T-cell (primary cell): ENCODE measurements at regions not wholly inside any gene's neighbourhood (a gene's known extent, or its start where the extent isn't known, plus 50 kb on each side); places are given as distances from the start of the nearest gene placed in this dataset.
"Not testable (repeated sequence)": the region's sequence is repeated elsewhere in the genome, so short reads cannot be mapped to it uniquely, and the experiment has no call there.

Experiments
- ATAC-seq, 4 experiments: fragments of 200-7000 bp in 3 of 4; fragments of 150-1000 bp in 1 of 4; cut with Tn5 transposase; replicated peaks in 1 of 4; 1 replicate in 3 of 4; 2 replicates in 1 of 4; pipeline ENCODE4 v1.10.0; 2021; ENCODE audit warnings: moderate library complexity in 3 of 4, mild to moderate bottlenecking in 2 of 4, moderate number of reproducible peaks in 1 of 4
- CTCF ChIA-PET, 2 donors: fragments of 300-600 bp; sonication (Branson Sonifier 250); formaldehyde crosslinking; loops; one replicate each; lab custom pipeline; 2022; ENCODE audit warnings: antibody characterized with exemption in 2 of 2; lab: Charles Lee
- POLR2A ChIA-PET, 2 donors: fragments of 300-600 bp; sonication (Branson Sonifier 250); formaldehyde crosslinking; loops; one replicate each; lab custom pipeline; 2022; ENCODE audit warnings: antibody characterized with exemption in 2 of 2; lab: Charles Lee
- DNase-seq, 35 experiments: peaks; one replicate each; pipeline versions ENCODE4 v3.0.0 to v3.0.0-alpha.2; 2013 to 2023
- H3K27ac ChIP-seq: one replicate; pipeline ENCODE4 v1.5.1; 2013; ENCODE audit warnings: low read length
- H3K27me3 ChIP-seq, 2 experiments: replicated peaks in 1 of 2; 1 replicate in 1 of 2; 2 replicates in 1 of 2; pipeline versions ENCODE4 v1.6.1 to v1.7.0; 2013; ENCODE audit warnings: low read length in 1 of 2, mixed read lengths in 1 of 2; ENCODE audit not compliant: control insufficient read depth in 2 of 2, insufficient read depth in 2 of 2; ENCODE audit errors: extremely low read depth in 1 of 2
- H3K36me3 ChIP-seq, 2 donors: 1 replicate in 1 of 2; 2 replicates in 1 of 2; pipeline versions ENCODE4 v1.6.1 to v1.7.0; 2013; ENCODE audit warnings: low read length in 1 of 2; ENCODE audit not compliant: control insufficient read depth in 2 of 2, insufficient read depth in 1 of 2; ENCODE audit errors: extremely low read depth in 1 of 2
- H3K4me1 ChIP-seq, 2 experiments: 1 replicate in 1 of 2; 2 replicates in 1 of 2; pipeline versions ENCODE4 v1.6.1 to v1.7.0; 2013; ENCODE audit warnings: low read length in 2 of 2, mixed read lengths in 1 of 2; ENCODE audit not compliant: insufficient read depth in 2 of 2, control insufficient read depth in 1 of 2; ENCODE audit errors: extremely low read depth in 1 of 2
- H3K4me3 ChIP-seq, 2 donors: 1 replicate in 1 of 2; 2 replicates in 1 of 2; pipeline versions ENCODE4 v1.5.1 to v1.7.0; 2013; ENCODE audit warnings: mild to moderate bottlenecking in 2 of 2, low read length in 1 of 2, moderate library complexity in 1 of 2; ENCODE audit not compliant: control insufficient read depth in 1 of 2; ENCODE audit errors: extremely low read depth in 1 of 2
- H3K9me3 ChIP-seq: 2 replicates; pipeline ENCODE4 v1.7.0; 2013
- H3K27ac Mint-ChIP-seq, 2 donors: one replicate each; pipeline ENCODE4 v1.8.0; 2020 to 2021; ENCODE audit warnings: mild to moderate bottlenecking in 2 of 2, mixed read lengths in 2 of 2
- H3K27me3 Mint-ChIP-seq, 2 donors: one replicate each; pipeline ENCODE4 v1.8.0; 2021 to 2022; ENCODE audit warnings: mixed read lengths in 2 of 2
- H3K36me3 Mint-ChIP-seq: one replicate; pipeline ENCODE4 v1.8.0; 2021; ENCODE audit warnings: mixed read lengths
- H3K4me1 Mint-ChIP-seq, 3 donors: one replicate each; pipeline ENCODE4 v1.8.0; 2020 to 2022; ENCODE audit warnings: mixed read lengths in 3 of 3, mild to moderate bottlenecking in 1 of 3
- H3K4me3 Mint-ChIP-seq, 3 donors: one replicate each; pipeline ENCODE4 v1.8.0; 2020 to 2022; ENCODE audit warnings: mild to moderate bottlenecking in 3 of 3, mixed read lengths in 3 of 3, moderate library complexity in 3 of 3
- H3K9me3 Mint-ChIP-seq, 3 donors: one replicate each; pipeline ENCODE4 v1.8.0; 2020 to 2022; ENCODE audit warnings: mixed read lengths in 3 of 3
- WGBS: methylation state at CpG from one replicate; pipeline ENCODE4 v1.1.5; 2013; ENCODE audit warnings: missing lambda C conversion rate; ENCODE audit not compliant: insufficient coverage; 5-methylcytosine and 5-hydroxymethylcytosine counted together

- H3K27ac ChIP-seq = no peak overlapping the region
- CTCF ChIA-PET = interaction anchor here (0.5 to 1.4 kb wide), 5 partner anchors 13 to 226 kb away, joined by 3 to 5 read pairs (median 4); no protein-coding TSS in a partner anchor
- Mint-ChIP-seq H3K4me1 (no peaks in the 10 kb centered on the region), H3K4me3 (no peak overlapping the region), H3K27me3 (peaks cover 0 to 4% of the 10 kb centered on the region in 2 donors), H3K36me3 (no peaks in the 10 kb centered on the region), H3K9me3 (no peaks in the 10 kb centered on the region), H3K27ac (no peak overlapping the region)
- ATAC-seq = no peak
- POLR2A ChIA-PET = interaction anchor here in 1 of 2 donors (0.6 kb wide), 1 partner anchor 153 kb away, joined by 11 read pairs; no protein-coding TSS in a partner anchor
- H3K4me1 ChIP-seq = no peaks in the 10 kb centered on the region
- 100% methylated on average over 1 of the region's 1 CpG for WGBS
- H3K4me3 ChIP-seq = no peak overlapping the region
- no peaks in the 10 kb centered on the region for H3K9me3 ChIP-seq
- no peaks in the 10 kb centered on the region for H3K36me3 ChIP-seq
- H3K27me3 ChIP-seq = no peaks in the 10 kb centered on the region
- DNase-seq = no peak
Measured at GRCh38 chr1:67545364-67545763, 115.2 kb upstream of the SERBP1 start.

GRCh38 chr1:67551375-67551774, 121.2 kb upstream of the SERBP1 start:
- CTCF ChIA-PET = interaction anchor here in 1 of 2 donors (1.2 to 1.6 kb wide), 2 partner anchors 10 to 214 kb away, joined by 4 to 5 read pairs; no protein-coding TSS in a partner anchor
- H3K9me3 Mint-ChIP-seq = no peaks in the 10 kb centered on the region

GRCh38 chr1:67552336-67552759, 122.1 kb upstream of the SERBP1 start:
- no peaks in the 10 kb centered on the region for H3K9me3 ChIP-seq
- DNase-seq (no peak), ATAC-seq (no peak)
- H3K27me3 ChIP-seq = peaks cover 0 to 13% of the 10 kb centered on the region in 2 experiments
- Mint-ChIP-seq H3K4me1 (no peaks in the 10 kb centered on the region), H3K4me3 (no peak overlapping the region), H3K9me3 (no peaks in the 10 kb centered on the region), H3K27ac (no peak overlapping the region), H3K27me3 (peaks cover 6 to 17% of the 10 kb centered on the region in 2 donors), H3K36me3 (no peaks in the 10 kb centered on the region)
- 71% methylated on average over 1 of the region's 3 CpGs for WGBS
- ChIA-PET POLR2A (no interaction called here), CTCF (interaction anchor here in 1 of 2 donors (0.7 to 1.6 kb wide), 3 partner anchors 9 to 580 kb away, joined by 3 to 5 read pairs (median 4); no protein-coding TSS in a partner anchor)
- no peak overlapping the region for H3K4me3 ChIP-seq
- H3K4me1 ChIP-seq = no peaks in the 10 kb centered on the region
- no peak overlapping the region for H3K27ac ChIP-seq
- no peaks in the 10 kb centered on the region for H3K36me3 ChIP-seq

More at GRCh38 chr1:67551375-67551774, 121.2 kb upstream of the SERBP1 start:
- ATAC-seq = no peak
- POLR2A ChIA-PET = no interaction called here
- H3K4me1 Mint-ChIP-seq = no peaks in the 10 kb centered on the region
- no peak overlapping the region for H3K4me3 Mint-ChIP-seq
- no peak overlapping the region for H3K4me3 ChIP-seq
- no peak for DNase-seq
- H3K9me3 ChIP-seq = no peaks in the 10 kb centered on the region
- H3K27me3 Mint-ChIP-seq = peaks cover 3 to 17% of the 10 kb centered on the region in 2 donors
- no peak overlapping the region for H3K27ac Mint-ChIP-seq
- 95% methylated on average over 4 of the region's 6 CpGs for WGBS
- peaks cover 0 to 12% of the 10 kb centered on the region in 2 experiments for H3K27me3 ChIP-seq
- no peaks in the 10 kb centered on the region for H3K36me3 Mint-ChIP-seq
- H3K27ac ChIP-seq = no peak overlapping the region
- H3K36me3 ChIP-seq = no peaks in the 10 kb centered on the region
- H3K4me1 ChIP-seq = no peaks in the 10 kb centered on the region

- H3K36me3 ChIP-seq, H3K36me3 Mint-ChIP-seq, H3K4me1 ChIP-seq, H3K4me3 Mint-ChIP-seq, ATAC-seq, DNase-seq, H3K27ac Mint-ChIP-seq, H3K4me3 ChIP-seq, POLR2A ChIA-PET, H3K4me1 Mint-ChIP-seq, H3K27ac ChIP-seq, H3K9me3 Mint-ChIP-seq, H3K9me3 ChIP-seq: not testable (repeated sequence)
- CTCF ChIA-PET = interaction anchor here in 1 of 2 donors (0.6 kb wide), 1 partner anchor 973 kb away, joined by 11 read pairs; no protein-coding TSS in a partner anchor
- WGBS = 89% methylated on average over 3 of the region's 5 CpGs
- H3K27me3 Mint-ChIP-seq = peaks cover 15 to 28% of the 10 kb centered on the region in 2 donors
- H3K27me3 ChIP-seq = peaks cover 0 to 28% of the 10 kb centered on the region in 2 experiments
Measured at GRCh38 chr1:67554204-67554603, 124.0 kb upstream of the SERBP1 start.

GRCh38 chr1:67555461-67556296, 125.5 kb upstream of the SERBP1 start:
- 87% methylated on average over 9 of the region's 15 CpGs for WGBS
- Mint-ChIP-seq H3K36me3 (no peaks in the 10 kb centered on the region), H3K27ac (no peak overlapping the region), H3K9me3 (no peaks in the 10 kb centered on the region), H3K4me1 (no peaks in the 10 kb centered on the region), H3K27me3 (peaks cover 15 to 28% of the 10 kb centered on the region in 2 donors), H3K4me3 (no peak overlapping the region)
- Histone ChIP-seq H3K4me1 (no peaks in the 10 kb centered on the region), H3K27ac (no peak overlapping the region), H3K9me3 (no peaks in the 10 kb centered on the region), H3K36me3 (no peaks in the 10 kb centered on the region), H3K27me3 (peaks cover 0 to 41% of the 10 kb centered on the region in 2 experiments), H3K4me3 (no peak overlapping the region)
- ChIA-PET POLR2A (no interaction called here), CTCF (no interaction called here)
- ATAC-seq (no peak), DNase-seq (no peak)

GRCh38 chr1:67556297-67556900, 126.2 kb upstream of the SERBP1 start:
- Mint-ChIP-seq H3K27ac (no peak overlapping the region), H3K27me3 (peaks cover 15 to 27% of the 10 kb centered on the region in 2 donors), H3K9me3 (no peaks in the 10 kb centered on the region), H3K4me3 (no peak overlapping the region), H3K4me1 (no peaks in the 10 kb centered on the region), H3K36me3 (no peaks in the 10 kb centered on the region)
- Histone ChIP-seq H3K4me3 (no peak overlapping the region), H3K27me3 (peaks cover 0 to 38% of the 10 kb centered on the region in 2 experiments), H3K4me1 (no peaks in the 10 kb centered on the region), H3K9me3 (no peaks in the 10 kb centered on the region), H3K27ac (no peak overlapping the region), H3K36me3 (no peaks in the 10 kb centered on the region)
- POLR2A ChIA-PET = no interaction called here
- no peak for ATAC-seq
- no peak for DNase-seq
- WGBS = 31% methylated on average over 3 of the region's 5 CpGs
- CTCF ChIA-PET = interaction anchor here (0.7 to 2.9 kb wide), 3 partner anchors 14 to 204 kb away, joined by 3 to 10 read pairs (median 3); no protein-coding TSS in a partner anchor
